Keratinocyte (primary cell): ENCODE measurements at regions not wholly inside any gene's neighbourhood (a gene's known extent, or its start where the extent isn't known, plus 50 kb on each side); places are given as distances from the start of the nearest gene placed in this dataset.

Experiments used
- EZH2 ChIP-seq: IDR thresholded peaks from one replicate; pipeline ENCODE4 v1.6.1; 2012; ENCODE audit warnings: inconsistent platforms, mild to moderate bottlenecking, low read length, moderate library complexity
- TF ChIP-seq, protein P1 (sequence below), 3 experiments: IDR thresholded peaks in 1 of 3; conservative IDR thresholded peaks in 1 of 3; optimal IDR thresholded peaks in 1 of 3; 2 replicates in 2 of 3; 3 replicates in 1 of 3; pipeline versions ENCODE3 to v1.5.1; 2011; ENCODE audit warnings: low read length in 3 of 3, mild to moderate bottlenecking in 3 of 3, moderate library complexity in 2 of 3, control low read depth in 1 of 3, inconsistent platforms in 1 of 3; ENCODE audit not compliant: insufficient read depth in 2 of 3; ENCODE audit errors: extremely low read depth in 1 of 3

DNA sequence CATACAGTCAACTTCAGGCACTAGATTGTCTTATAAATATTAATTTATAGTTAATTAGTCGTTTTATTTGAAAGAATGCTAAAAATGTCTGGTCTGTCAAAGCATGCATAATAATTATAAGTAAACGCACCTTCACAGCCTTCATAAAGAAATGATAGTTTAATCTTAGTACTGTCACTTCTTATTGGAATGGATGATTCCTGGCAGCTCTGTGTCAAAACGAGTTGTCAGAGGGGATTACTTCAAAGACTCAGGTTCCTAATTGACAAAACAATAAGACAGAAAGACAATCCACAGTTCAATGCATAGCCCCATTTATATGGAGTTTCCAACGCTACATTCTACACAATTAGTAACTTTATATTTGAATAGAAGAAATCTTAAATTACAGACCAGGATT lies 461.3 kb upstream of the TECRL start:
- TF ChIP-seq, protein P1, sequence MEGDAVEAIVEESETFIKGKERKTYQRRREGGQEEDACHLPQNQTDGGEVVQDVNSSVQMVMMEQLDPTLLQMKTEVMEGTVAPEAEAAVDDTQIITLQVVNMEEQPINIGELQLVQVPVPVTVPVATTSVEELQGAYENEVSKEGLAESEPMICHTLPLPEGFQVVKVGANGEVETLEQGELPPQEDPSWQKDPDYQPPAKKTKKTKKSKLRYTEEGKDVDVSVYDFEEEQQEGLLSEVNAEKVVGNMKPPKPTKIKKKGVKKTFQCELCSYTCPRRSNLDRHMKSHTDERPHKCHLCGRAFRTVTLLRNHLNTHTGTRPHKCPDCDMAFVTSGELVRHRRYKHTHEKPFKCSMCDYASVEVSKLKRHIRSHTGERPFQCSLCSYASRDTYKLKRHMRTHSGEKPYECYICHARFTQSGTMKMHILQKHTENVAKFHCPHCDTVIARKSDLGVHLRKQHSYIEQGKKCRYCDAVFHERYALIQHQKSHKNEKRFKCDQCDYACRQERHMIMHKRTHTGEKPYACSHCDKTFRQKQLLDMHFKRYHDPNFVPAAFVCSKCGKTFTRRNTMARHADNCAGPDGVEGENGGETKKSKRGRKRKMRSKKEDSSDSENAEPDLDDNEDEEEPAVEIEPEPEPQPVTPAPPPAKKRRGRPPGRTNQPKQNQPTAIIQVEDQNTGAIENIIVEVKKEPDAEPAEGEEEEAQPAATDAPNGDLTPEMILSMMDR (optimal IDR thresholded peaks at IDR 0.05 in 1 of 3, IDR thresholded peaks at IDR 0.05 in 1 of 3, conservative IDR thresholded peaks at IDR 0.05 in 1 of 3; ENCODE audit: extremely low read depth in 1 of 3, insufficient read depth in 2 of 3, low read length in 3 of 3) = no peak
- TF ChIP-seq EZH2 = no peak
